ENCODE measurements at regions not wholly inside any gene's neighbourhood (a gene's known extent, or its start where the extent isn't known, plus 50 kb on each side); places are given as distances from the start of the nearest gene placed in this dataset.

- intact Hi-C loops (cut with micrococcal nuclease): no loop called here
- H3K4me1 Mint-ChIP-seq (ENCODE audit: low read depth): no peaks in the 10 kb centered on the region
- CTCF ChIA-PET: interaction anchor here (0.9 kb wide), 1 partner anchor 215 kb away, joined by 3 read pairs; no protein-coding TSS in a partner anchor
- H3K27me3 Mint-ChIP-seq (ENCODE audit: low read depth): no peaks in the 10 kb centered on the region
- H3K9me3 Mint-ChIP-seq: no peaks in the 10 kb centered on the region
- no peak overlapping the region for H3K27ac Mint-ChIP-seq
- H3K4me3 Mint-ChIP-seq: no peak overlapping the region
- no peaks in the 10 kb centered on the region for H3K36me3 Mint-ChIP-seq (ENCODE audit: low read depth)
- no peak for DNase-seq
Observed at GRCh38 chr13:112229445-112229844, 146.7 kb upstream of the SPACA7 start.

- Mint-ChIP-seq H3K27me3 (ENCODE audit: low read depth) (no peaks in the 10 kb centered on the region), H3K4me3 (no peak overlapping the region), H3K9me3 (no peaks in the 10 kb centered on the region), H3K4me1 (ENCODE audit: low read depth) (no peaks in the 10 kb centered on the region), H3K27ac (no peak overlapping the region), H3K36me3 (ENCODE audit: low read depth) (no peaks in the 10 kb centered on the region)
- CTCF ChIA-PET: no interaction called here
- no peak for DNase-seq
- intact Hi-C loops (cut with micrococcal nuclease): no loop called here
Observed at GRCh38 chr13:112229992-112230872, 145.9 kb upstream of the SPACA7 start.

- CTCF ChIA-PET: no interaction called here
- DNase-seq: no peak
- H3K9me3 Mint-ChIP-seq: no peaks in the 10 kb centered on the region
- intact Hi-C loops (cut with micrococcal nuclease): no loop called here
- no peaks in the 10 kb centered on the region for H3K36me3 Mint-ChIP-seq (ENCODE audit: low read depth)
- no peak overlapping the region for H3K27ac Mint-ChIP-seq
- no peak overlapping the region for H3K4me3 Mint-ChIP-seq
- no peaks in the 10 kb centered on the region for H3K4me1 Mint-ChIP-seq (ENCODE audit: low read depth)
- H3K27me3 Mint-ChIP-seq (ENCODE audit: low read depth): peaks cover 3% of the 10 kb centered on the region
Observed at GRCh38 chr13:112231451-112232083, 144.6 kb upstream of the SPACA7 start.

- intact Hi-C loops (cut with micrococcal nuclease): no loop called here
- H3K9me3 Mint-ChIP-seq: no peaks in the 10 kb centered on the region
- H3K27me3 Mint-ChIP-seq (ENCODE audit: low read depth): peaks cover 3% of the 10 kb centered on the region
- CTCF ChIA-PET: no interaction called here
- no peak for DNase-seq
- no peaks in the 10 kb centered on the region for H3K4me1 Mint-ChIP-seq (ENCODE audit: low read depth)
- H3K4me3 Mint-ChIP-seq: no peak overlapping the region
- no peak overlapping the region for H3K27ac Mint-ChIP-seq
- no peaks in the 10 kb centered on the region for H3K36me3 Mint-ChIP-seq (ENCODE audit: low read depth)
Observed at GRCh38 chr13:112233256-112233655, 142.9 kb upstream of the SPACA7 start.

- intact Hi-C loops (cut with micrococcal nuclease): no loop called here
- Mint-ChIP-seq H3K27ac (no peak overlapping the region), H3K9me3 (no peaks in the 10 kb centered on the region), H3K4me1 (ENCODE audit: low read depth) (no peaks in the 10 kb centered on the region), H3K4me3 (no peak overlapping the region), H3K36me3 (ENCODE audit: low read depth) (no peaks in the 10 kb centered on the region), H3K27me3 (ENCODE audit: low read depth) (peaks cover 3% of the 10 kb centered on the region)
- DNase-seq: no peak
- CTCF ChIA-PET: no interaction called here
Observed at GRCh38 chr13:112233716-112234115, 142.4 kb upstream of the SPACA7 start.

GRCh38 chr13:112234131-112234875 lies 141.9 kb upstream of the SPACA7 start:
- intact Hi-C loops (cut with micrococcal nuclease): no loop called here
- H3K27ac Mint-ChIP-seq: no peak overlapping the region
- H3K36me3 Mint-ChIP-seq (ENCODE audit: low read depth): no peaks in the 10 kb centered on the region
- no peak for DNase-seq
- H3K4me1 Mint-ChIP-seq (ENCODE audit: low read depth): no peaks in the 10 kb centered on the region
- peaks cover 3% of the 10 kb centered on the region for H3K27me3 Mint-ChIP-seq (ENCODE audit: low read depth)
- CTCF ChIA-PET: no interaction called here
- H3K4me3 Mint-ChIP-seq: no peak overlapping the region
- H3K9me3 Mint-ChIP-seq: no peaks in the 10 kb centered on the region

- Mint-ChIP-seq H3K27me3 (ENCODE audit: low read depth) (peaks cover 3% of the 10 kb centered on the region), H3K4me1 (ENCODE audit: low read depth) (no peaks in the 10 kb centered on the region), H3K9me3 (no peaks in the 10 kb centered on the region), H3K4me3 (no peak overlapping the region), H3K27ac (no peak overlapping the region), H3K36me3 (ENCODE audit: low read depth) (no peaks in the 10 kb centered on the region)
- no peak for DNase-seq
- CTCF ChIA-PET: no interaction called here
- intact Hi-C loops (cut with micrococcal nuclease): no loop called here
Observed at GRCh38 chr13:112236016-112236415, 140.1 kb upstream of the SPACA7 start.

- intact Hi-C loops (cut with micrococcal nuclease): no loop called here
- CTCF ChIA-PET: no interaction called here
- no peaks in the 10 kb centered on the region for H3K4me1 Mint-ChIP-seq (ENCODE audit: low read depth)
- DNase-seq: no peak
- peaks cover 3% of the 10 kb centered on the region for H3K27me3 Mint-ChIP-seq (ENCODE audit: low read depth)
- no peak overlapping the region for H3K4me3 Mint-ChIP-seq
- H3K36me3 Mint-ChIP-seq (ENCODE audit: low read depth): no peaks in the 10 kb centered on the region
- H3K27ac Mint-ChIP-seq: no peak overlapping the region
- no peaks in the 10 kb centered on the region for H3K9me3 Mint-ChIP-seq
Observed at GRCh38 chr13:112236539-112237197, 139.5 kb upstream of the SPACA7 start.

GRCh38 chr13:112238436-112238995 lies 137.6 kb upstream of the SPACA7 start:
- Mint-ChIP-seq H3K36me3 (ENCODE audit: low read depth) (no peaks in the 10 kb centered on the region), H3K9me3 (no peaks in the 10 kb centered on the region), H3K27me3 (ENCODE audit: low read depth) (peaks cover 3% of the 10 kb centered on the region), H3K27ac (no peak overlapping the region), H3K4me3 (no peak overlapping the region), H3K4me1 (ENCODE audit: low read depth) (no peaks in the 10 kb centered on the region)
- CTCF ChIA-PET: interaction anchor here (0.6 to 0.8 kb wide), 2 partner anchors 24 to 217 kb away, joined by 3 read pairs; no protein-coding TSS in a partner anchor
- intact Hi-C loops (cut with micrococcal nuclease): no loop called here
- DNase-seq: no peak

- Mint-ChIP-seq H3K4me1 (ENCODE audit: low read depth) (no peaks in the 10 kb centered on the region), H3K27me3 (ENCODE audit: low read depth) (peaks cover 3% of the 10 kb centered on the region), H3K4me3 (no peak overlapping the region), H3K27ac (no peak overlapping the region), H3K9me3 (no peaks in the 10 kb centered on the region), H3K36me3 (ENCODE audit: low read depth) (no peaks in the 10 kb centered on the region)
- intact Hi-C loops (cut with micrococcal nuclease): no loop called here
- no peak for DNase-seq
- CTCF ChIA-PET: no interaction called here
Observed at GRCh38 chr13:112240076-112240475, 136.1 kb upstream of the SPACA7 start.

GRCh38 chr13:112241288-112241687 lies 134.9 kb upstream of the SPACA7 start:
- no peak for DNase-seq
- H3K4me1 Mint-ChIP-seq (ENCODE audit: low read depth): no peaks in the 10 kb centered on the region
- no peaks in the 10 kb centered on the region for H3K36me3 Mint-ChIP-seq (ENCODE audit: low read depth)
- H3K27me3 Mint-ChIP-seq (ENCODE audit: low read depth): no peaks in the 10 kb centered on the region
- CTCF ChIA-PET: no interaction called here
- H3K27ac Mint-ChIP-seq: no peak overlapping the region
- intact Hi-C loops (cut with micrococcal nuclease): no loop called here
- H3K9me3 Mint-ChIP-seq: no peaks in the 10 kb centered on the region
- no peak overlapping the region for H3K4me3 Mint-ChIP-seq

GRCh38 chr13:112242777-112243176 lies 133.4 kb upstream of the SPACA7 start:
- intact Hi-C loops (cut with micrococcal nuclease): no loop called here
- DNase-seq: no peak
- H3K4me1 Mint-ChIP-seq (ENCODE audit: low read depth): no peaks in the 10 kb centered on the region
- no peak overlapping the region for H3K4me3 Mint-ChIP-seq
- CTCF ChIA-PET: no interaction called here
- H3K27me3 Mint-ChIP-seq (ENCODE audit: low read depth): no peaks in the 10 kb centered on the region
- H3K27ac Mint-ChIP-seq: no peak overlapping the region
- no peaks in the 10 kb centered on the region for H3K9me3 Mint-ChIP-seq
- no peaks in the 10 kb centered on the region for H3K36me3 Mint-ChIP-seq (ENCODE audit: low read depth)
